B cell (primary cell): ENCODE measurements at regions not wholly inside any gene's neighbourhood (a gene's known extent, or its start where the extent isn't known, plus 50 kb on each side); places are given as distances from the start of the nearest gene placed in this dataset.

Experiments
- EZH2 ChIP-seq: IDR thresholded peaks from 2 replicates; pipeline ENCODE4 v1.6.1; 2012; ENCODE audit warnings: borderline replicate concordance, low read depth, mild to moderate bottlenecking, moderate library complexity, low read length; ENCODE audit not compliant: insufficient read depth, poor library complexity, severe bottlenecking
- TF ChIP-seq, protein P1 (sequence below): fragments of 200-600 bp; IDR thresholded peaks from one replicate; pipeline ENCODE4 v1.8.0; 2022; ENCODE audit warnings: antibody characterized with exemption, mild to moderate bottlenecking

- no peak for TF ChIP-seq EZH2
- TF ChIP-seq, protein P1, sequence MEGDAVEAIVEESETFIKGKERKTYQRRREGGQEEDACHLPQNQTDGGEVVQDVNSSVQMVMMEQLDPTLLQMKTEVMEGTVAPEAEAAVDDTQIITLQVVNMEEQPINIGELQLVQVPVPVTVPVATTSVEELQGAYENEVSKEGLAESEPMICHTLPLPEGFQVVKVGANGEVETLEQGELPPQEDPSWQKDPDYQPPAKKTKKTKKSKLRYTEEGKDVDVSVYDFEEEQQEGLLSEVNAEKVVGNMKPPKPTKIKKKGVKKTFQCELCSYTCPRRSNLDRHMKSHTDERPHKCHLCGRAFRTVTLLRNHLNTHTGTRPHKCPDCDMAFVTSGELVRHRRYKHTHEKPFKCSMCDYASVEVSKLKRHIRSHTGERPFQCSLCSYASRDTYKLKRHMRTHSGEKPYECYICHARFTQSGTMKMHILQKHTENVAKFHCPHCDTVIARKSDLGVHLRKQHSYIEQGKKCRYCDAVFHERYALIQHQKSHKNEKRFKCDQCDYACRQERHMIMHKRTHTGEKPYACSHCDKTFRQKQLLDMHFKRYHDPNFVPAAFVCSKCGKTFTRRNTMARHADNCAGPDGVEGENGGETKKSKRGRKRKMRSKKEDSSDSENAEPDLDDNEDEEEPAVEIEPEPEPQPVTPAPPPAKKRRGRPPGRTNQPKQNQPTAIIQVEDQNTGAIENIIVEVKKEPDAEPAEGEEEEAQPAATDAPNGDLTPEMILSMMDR = no peak
These were observed 95.2 kb upstream of the TMEM26 start for GRCh38 chr10:61548364-61548763.
